ENCODE measurements at regions not wholly inside any gene's neighbourhood (a gene's known extent, or its start where the extent isn't known, plus 50 kb on each side); places are given as distances from the start of the nearest gene placed in this dataset.

DNA sequence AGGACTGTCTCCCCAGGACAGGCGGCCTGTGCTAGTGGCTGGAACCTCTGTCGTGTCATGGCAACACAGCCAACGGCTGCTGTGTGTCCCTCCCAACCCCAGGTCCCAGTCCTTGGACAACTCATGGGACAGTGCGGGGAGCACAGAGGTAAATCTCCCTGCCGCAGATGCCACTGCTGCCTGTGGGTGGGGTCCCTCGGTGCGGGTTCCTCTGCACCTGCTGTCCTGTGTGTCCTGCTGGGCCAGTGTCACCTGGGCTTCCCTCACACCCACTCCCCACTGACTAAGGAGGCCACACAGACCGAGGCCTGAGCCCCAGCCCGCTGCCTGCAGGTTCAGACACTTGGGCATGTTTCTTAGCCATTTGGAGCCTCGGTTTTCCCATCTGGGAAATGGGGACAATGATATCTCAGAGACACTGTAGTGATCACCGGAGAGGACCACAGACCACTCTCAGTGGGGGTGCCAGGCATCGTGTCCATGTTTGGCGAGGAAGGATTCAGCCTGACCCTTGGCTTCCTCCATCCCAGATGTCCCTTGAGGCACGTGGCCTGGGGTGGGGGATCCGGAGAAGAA, 96.5 kb downstream of the SIK1 start:
- ChIA-PET POLR2A (no interaction called here), CTCF (interaction anchor here (1.5 kb wide), 1 partner anchor 9 kb away, joined by 3 read pairs; no protein-coding TSS in a partner anchor)
- H2AFZ ChIP-seq (ENCODE audit: low read depth, low read length): no peak overlapping the region
- no peak overlapping the region for H3K4me2 ChIP-seq (ENCODE audit: insufficient read depth, low read length)
- H3K9me3 ChIP-seq (replicated peaks; ENCODE audit: control insufficient read depth, insufficient read depth, low read length): no peaks in the 10 kb centered on the region
- H3K4me3 ChIP-seq (replicated peaks in 1 of 3; ENCODE audit: insufficient read depth in 1 of 3, low read depth in 1 of 3, low read length in 3 of 3): no peak overlapping the region
- TF ChIP-seq POLR2AphosphoS5 (IDR thresholded peaks at IDR 0.05; ENCODE audit: insufficient read depth, low read depth, low read length) (no peak), JUN (IDR thresholded peaks at IDR 0.05; ENCODE audit: borderline replicate concordance, insufficient read depth, insufficient read length, low read depth) (no peak), FOS (IDR thresholded peaks at IDR 0.05; ENCODE audit: borderline replicate concordance, insufficient read depth, low read length) (no peak), POLR2A (IDR thresholded peaks at IDR 0.05; ENCODE audit: low read depth, low read length) (no peak)
- TF ChIP-seq, protein P1, sequence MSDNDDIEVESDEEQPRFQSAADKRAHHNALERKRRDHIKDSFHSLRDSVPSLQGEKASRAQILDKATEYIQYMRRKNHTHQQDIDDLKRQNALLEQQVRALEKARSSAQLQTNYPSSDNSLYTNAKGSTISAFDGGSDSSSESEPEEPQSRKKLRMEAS (IDR thresholded peaks at IDR 0.05; ENCODE audit: insufficient read depth, insufficient read length): no peak
- TF ChIP-seq, protein P2, sequence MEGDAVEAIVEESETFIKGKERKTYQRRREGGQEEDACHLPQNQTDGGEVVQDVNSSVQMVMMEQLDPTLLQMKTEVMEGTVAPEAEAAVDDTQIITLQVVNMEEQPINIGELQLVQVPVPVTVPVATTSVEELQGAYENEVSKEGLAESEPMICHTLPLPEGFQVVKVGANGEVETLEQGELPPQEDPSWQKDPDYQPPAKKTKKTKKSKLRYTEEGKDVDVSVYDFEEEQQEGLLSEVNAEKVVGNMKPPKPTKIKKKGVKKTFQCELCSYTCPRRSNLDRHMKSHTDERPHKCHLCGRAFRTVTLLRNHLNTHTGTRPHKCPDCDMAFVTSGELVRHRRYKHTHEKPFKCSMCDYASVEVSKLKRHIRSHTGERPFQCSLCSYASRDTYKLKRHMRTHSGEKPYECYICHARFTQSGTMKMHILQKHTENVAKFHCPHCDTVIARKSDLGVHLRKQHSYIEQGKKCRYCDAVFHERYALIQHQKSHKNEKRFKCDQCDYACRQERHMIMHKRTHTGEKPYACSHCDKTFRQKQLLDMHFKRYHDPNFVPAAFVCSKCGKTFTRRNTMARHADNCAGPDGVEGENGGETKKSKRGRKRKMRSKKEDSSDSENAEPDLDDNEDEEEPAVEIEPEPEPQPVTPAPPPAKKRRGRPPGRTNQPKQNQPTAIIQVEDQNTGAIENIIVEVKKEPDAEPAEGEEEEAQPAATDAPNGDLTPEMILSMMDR (IDR thresholded peaks at IDR 0.05; ENCODE audit: extremely low read depth in 1 of 2, insufficient read depth in 1 of 2, low read depth in 1 of 2, low read length in 2 of 2): no peak
- no peaks in the 10 kb centered on the region for H4K20me1 ChIP-seq (replicated peaks; ENCODE audit: control insufficient read depth, extremely low read depth, insufficient read depth, low read length)
- H3K9ac ChIP-seq (replicated peaks; ENCODE audit: extremely low read depth, insufficient read depth, low read length): no peak overlapping the region
- DNase-seq (ENCODE audit: low read depth, low spot score): no peak
- H3K9me1 ChIP-seq (replicated peaks; ENCODE audit: control insufficient read depth, extremely low read depth, insufficient read depth, low read length): no peaks in the 10 kb centered on the region
- H3K27me3 ChIP-seq (ENCODE audit: control insufficient read depth in 2 of 2, insufficient read depth in 2 of 2, low read length in 2 of 2): no peaks in the 10 kb centered on the region
- no peak overlapping the region for H3K27ac ChIP-seq (ENCODE audit: insufficient read depth, low read depth, low read length)
- peaks cover 18% of the 10 kb centered on the region for H3K4me1 ChIP-seq (ENCODE audit: control insufficient read depth, extremely low read depth, insufficient read depth, low read length)
- H3K79me2 ChIP-seq (ENCODE audit: control insufficient read depth, insufficient read depth, low read length): no peaks in the 10 kb centered on the region
- dilution Hi-C loops (cut with MboI; ENCODE audit: extremely low pct_ligation_motif_present, low sequenced_read_pairs): no loop called here
- intact Hi-C loops (cut with micrococcal nuclease): loop anchor here (5.0 kb wide), 1 partner anchor 327 kb away; the partner anchor contains the start of genes HSF2BP and RRP1B
- H3K36me3 ChIP-seq (ENCODE audit: control insufficient read depth in 2 of 2, extremely low read depth in 1 of 2, insufficient read depth in 2 of 2, low read length in 2 of 2): no peaks in the 10 kb centered on the region
- BruUV-seq (replicated peaks): no TSS peak
- FAIRE-seq: no peak
